GM12878 (cell line): ENCODE measurements at regions not wholly inside any gene's neighbourhood (a gene's known extent, or its start where the extent isn't known, plus 50 kb on each side); places are given as distances from the start of the nearest gene placed in this dataset.

Experiments used
- MXI1 ChIP-seq: fragments of 150-350 bp; IDR thresholded peaks from 2 replicates; pipeline ENCODE4 v1.6.1; 2011; ENCODE audit warnings: low read depth, mild to moderate bottlenecking, inconsistent platforms, low read length, improper control_type of control experiment
- POLR2AphosphoS5 ChIP-seq: IDR thresholded peaks from 2 replicates; pipeline ENCODE4 v1.6.1; 2011; ENCODE audit warnings: mild to moderate bottlenecking, low read length, inconsistent platforms
- TF ChIP-seq, protein P1 (sequence below), 3 experiments: IDR thresholded peaks in 2 of 3; conservative IDR thresholded peaks in 1 of 3; 2 replicates each; pipeline ENCODE4 v1.5.1; 2011; ENCODE audit warnings: low read depth in 3 of 3, low read length in 3 of 3, mild to moderate bottlenecking in 3 of 3, control low read depth in 2 of 3, moderate library complexity in 2 of 3, inconsistent platforms in 1 of 3, mixed read lengths in 1 of 3; ENCODE audit not compliant: control insufficient read depth in 2 of 3, insufficient read depth in 1 of 3; ENCODE audit errors: extremely low read depth in 1 of 3

DNA sequence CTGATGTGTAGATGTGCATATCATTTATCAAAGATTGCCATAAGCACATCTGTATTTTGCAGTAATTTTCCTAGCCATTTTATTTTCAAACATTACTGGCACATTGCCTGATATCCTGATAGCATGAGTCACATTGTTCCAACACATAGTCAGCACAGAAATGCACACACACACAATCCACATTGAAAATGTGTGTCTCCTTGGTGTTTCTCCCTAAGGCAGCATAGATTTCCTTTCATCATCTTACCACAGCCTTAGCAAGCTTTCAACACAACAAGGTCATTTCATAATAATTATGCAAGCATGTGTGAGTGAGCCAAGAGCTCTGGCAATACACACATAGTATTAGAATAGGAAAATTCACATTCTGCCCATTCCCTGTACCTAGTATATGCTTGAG is 245.4 kb upstream of the MEIS1 start:
- TF ChIP-seq, protein P1, sequence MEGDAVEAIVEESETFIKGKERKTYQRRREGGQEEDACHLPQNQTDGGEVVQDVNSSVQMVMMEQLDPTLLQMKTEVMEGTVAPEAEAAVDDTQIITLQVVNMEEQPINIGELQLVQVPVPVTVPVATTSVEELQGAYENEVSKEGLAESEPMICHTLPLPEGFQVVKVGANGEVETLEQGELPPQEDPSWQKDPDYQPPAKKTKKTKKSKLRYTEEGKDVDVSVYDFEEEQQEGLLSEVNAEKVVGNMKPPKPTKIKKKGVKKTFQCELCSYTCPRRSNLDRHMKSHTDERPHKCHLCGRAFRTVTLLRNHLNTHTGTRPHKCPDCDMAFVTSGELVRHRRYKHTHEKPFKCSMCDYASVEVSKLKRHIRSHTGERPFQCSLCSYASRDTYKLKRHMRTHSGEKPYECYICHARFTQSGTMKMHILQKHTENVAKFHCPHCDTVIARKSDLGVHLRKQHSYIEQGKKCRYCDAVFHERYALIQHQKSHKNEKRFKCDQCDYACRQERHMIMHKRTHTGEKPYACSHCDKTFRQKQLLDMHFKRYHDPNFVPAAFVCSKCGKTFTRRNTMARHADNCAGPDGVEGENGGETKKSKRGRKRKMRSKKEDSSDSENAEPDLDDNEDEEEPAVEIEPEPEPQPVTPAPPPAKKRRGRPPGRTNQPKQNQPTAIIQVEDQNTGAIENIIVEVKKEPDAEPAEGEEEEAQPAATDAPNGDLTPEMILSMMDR (IDR thresholded peaks at IDR 0.05 in 2 of 3, conservative IDR thresholded peaks at IDR 0.05 in 1 of 3; ENCODE audit: control insufficient read depth in 2 of 3, extremely low read depth in 1 of 3, insufficient read depth in 1 of 3, low read depth in 3 of 3, low read length in 3 of 3) = no peak
- no peak for TF ChIP-seq MXI1
- no peak for TF ChIP-seq POLR2AphosphoS5
